ENCODE measurements at regions not wholly inside any gene's neighbourhood (a gene's known extent, or its start where the extent isn't known, plus 50 kb on each side); places are given as distances from the start of the nearest gene placed in this dataset.
A peak's percentile ranks its signal among the peaks of the same experiment; 100 is the strongest.

DNA sequence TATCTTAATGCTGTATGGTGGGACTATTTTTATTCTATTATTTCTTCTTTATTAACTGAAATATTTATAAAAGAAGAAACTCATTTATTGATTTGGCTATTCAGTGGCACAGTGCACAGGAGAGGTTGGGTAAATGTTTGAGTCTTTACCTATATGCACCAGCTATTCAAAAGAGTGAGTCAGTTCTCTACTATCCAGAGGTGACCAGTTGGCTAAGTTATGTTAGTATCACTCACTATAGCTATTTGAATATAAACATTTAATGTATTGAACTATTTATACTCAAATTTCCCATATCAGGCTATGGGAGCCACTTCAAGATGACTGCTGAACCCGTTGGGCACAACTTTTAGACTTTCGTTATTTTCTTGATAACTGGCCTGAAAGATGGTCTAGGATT, 106.1 kb upstream of the VEGFC start:
- Mint-ChIP-seq H3K27ac (0 out of 2 replicates have a peak overlapping the region, but pooled peaks have one; percentile 36), H3K27me3 (ENCODE audit: insufficient read depth) (no peaks in the 10 kb centered on the region), H3K9me3 (no peaks in the 10 kb centered on the region), H3K4me3 (no peak overlapping the region), H3K4me1 (ENCODE audit: low read depth) (peaks cover 78% of the 10 kb centered on the region), H3K36me3 (ENCODE audit: low read depth) (peaks cover 12% of the 10 kb centered on the region; the same call in 1 of the 2 replicates)
- TF ChIP-seq, protein P1, sequence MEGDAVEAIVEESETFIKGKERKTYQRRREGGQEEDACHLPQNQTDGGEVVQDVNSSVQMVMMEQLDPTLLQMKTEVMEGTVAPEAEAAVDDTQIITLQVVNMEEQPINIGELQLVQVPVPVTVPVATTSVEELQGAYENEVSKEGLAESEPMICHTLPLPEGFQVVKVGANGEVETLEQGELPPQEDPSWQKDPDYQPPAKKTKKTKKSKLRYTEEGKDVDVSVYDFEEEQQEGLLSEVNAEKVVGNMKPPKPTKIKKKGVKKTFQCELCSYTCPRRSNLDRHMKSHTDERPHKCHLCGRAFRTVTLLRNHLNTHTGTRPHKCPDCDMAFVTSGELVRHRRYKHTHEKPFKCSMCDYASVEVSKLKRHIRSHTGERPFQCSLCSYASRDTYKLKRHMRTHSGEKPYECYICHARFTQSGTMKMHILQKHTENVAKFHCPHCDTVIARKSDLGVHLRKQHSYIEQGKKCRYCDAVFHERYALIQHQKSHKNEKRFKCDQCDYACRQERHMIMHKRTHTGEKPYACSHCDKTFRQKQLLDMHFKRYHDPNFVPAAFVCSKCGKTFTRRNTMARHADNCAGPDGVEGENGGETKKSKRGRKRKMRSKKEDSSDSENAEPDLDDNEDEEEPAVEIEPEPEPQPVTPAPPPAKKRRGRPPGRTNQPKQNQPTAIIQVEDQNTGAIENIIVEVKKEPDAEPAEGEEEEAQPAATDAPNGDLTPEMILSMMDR (IDR thresholded peaks at IDR 0.05) = no peak
- no peak for DNase-seq

DNA sequence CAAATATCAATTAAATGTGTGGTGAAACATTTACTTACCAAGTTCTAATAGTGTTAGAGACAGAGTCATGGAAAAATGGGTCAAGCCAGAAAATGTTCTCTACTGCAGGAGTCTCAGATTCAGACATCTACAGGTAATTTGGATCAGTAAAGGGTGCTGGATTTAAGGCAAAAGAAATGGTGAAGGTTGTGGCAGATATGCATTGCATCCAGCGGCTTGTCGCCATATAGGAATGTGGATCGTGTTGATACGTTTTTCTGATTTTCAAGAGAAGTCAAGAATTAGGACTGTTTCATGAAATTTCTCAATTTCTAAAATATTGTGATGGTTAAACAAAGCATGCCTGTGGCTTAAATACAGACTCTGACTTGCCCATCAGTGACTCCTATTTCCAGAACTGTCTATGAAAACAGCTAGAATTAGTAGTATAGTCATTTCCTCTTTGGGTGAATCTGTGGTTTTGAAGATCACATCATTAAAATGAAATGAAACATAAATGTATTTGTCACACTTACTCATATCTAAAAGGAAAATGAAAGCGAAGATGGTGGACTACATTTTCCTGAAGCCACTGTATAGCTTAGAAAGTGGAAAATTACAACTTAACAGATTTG, 110.1 kb upstream of the VEGFC start:
- Mint-ChIP-seq H3K27ac (peak overlapping the region; percentile 70), H3K36me3 (ENCODE audit: low read depth) (peaks cover 19% of the 10 kb centered on the region), H3K27me3 (ENCODE audit: insufficient read depth) (no peaks in the 10 kb centered on the region), H3K4me1 (ENCODE audit: low read depth) (peaks cover 72% of the 10 kb centered on the region), H3K4me3 (peak overlapping the region; percentile 68), H3K9me3 (no peaks in the 10 kb centered on the region)
- peak; percentile 96 for DNase-seq
- TF ChIP-seq, protein P1 (IDR thresholded peaks at IDR 0.05) = no peak

DNA sequence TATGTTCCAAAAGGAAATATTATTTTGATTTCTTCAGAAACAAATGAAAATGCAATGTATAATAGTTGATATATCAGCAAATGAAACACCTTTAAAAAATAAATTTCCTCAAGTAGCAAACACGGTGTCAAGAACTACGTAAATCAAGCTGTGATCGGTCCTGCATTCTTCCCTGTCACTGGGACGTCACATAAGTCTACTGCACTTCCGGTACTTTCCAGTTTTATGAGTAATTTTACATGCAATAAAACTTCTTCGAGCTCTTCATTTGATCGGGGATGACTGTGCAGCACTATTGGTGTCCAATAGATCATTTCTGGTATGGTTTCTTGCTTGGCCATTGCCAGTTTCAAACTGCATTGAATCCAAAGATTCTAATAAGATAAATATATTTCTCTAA, 114.0 kb upstream of the VEGFC start:
- no peak overlapping the region for H3K27ac Mint-ChIP-seq
- H3K4me3 Mint-ChIP-seq = no peak overlapping the region
- peaks cover 25% of the 10 kb centered on the region for H3K36me3 Mint-ChIP-seq (ENCODE audit: low read depth)
- peaks cover 3% of the 10 kb centered on the region; the same call in 1 of the 2 replicates for H3K9me3 Mint-ChIP-seq
- DNase-seq = no peak
- TF ChIP-seq, protein P1 (IDR thresholded peaks at IDR 0.05) = no peak
- peaks cover 43% of the 10 kb centered on the region for H3K4me1 Mint-ChIP-seq (ENCODE audit: low read depth)
- H3K27me3 Mint-ChIP-seq (ENCODE audit: insufficient read depth) = peaks cover 3% of the 10 kb centered on the region; the same call in 1 of the 2 replicates

DNA sequence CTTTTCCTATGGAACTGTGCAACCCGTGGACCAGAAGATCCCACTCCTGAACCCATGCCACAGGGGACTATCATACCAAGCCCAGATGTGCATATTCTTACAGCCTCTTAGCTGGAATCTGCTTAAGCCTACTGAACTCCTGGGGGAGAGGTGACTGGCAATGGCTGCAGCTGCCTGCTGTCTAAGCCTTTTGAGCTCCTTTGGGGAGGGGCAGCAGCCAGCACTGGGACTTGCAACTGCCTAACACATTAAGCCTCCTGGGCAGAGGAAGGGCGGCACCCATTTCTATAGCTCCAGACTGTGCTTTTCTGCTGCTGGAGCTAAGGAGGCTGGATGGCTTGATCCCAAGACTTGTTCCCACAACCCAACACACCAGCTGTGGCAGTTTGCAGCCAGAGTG, 117.9 kb upstream of the VEGFC start:
- no peak for DNase-seq
- Mint-ChIP-seq H3K4me1 (ENCODE audit: low read depth) (peaks cover 20% of the 10 kb centered on the region), H3K4me3 (no peak overlapping the region), H3K27ac (no peak overlapping the region), H3K27me3 (ENCODE audit: insufficient read depth) (peaks cover 3% of the 10 kb centered on the region; the same call in 1 of the 2 replicates), H3K36me3 (ENCODE audit: low read depth) (peaks cover 63% of the 10 kb centered on the region), H3K9me3 (peaks cover 31% of the 10 kb centered on the region)
- TF ChIP-seq, protein P1 (IDR thresholded peaks at IDR 0.05) = no peak

DNA sequence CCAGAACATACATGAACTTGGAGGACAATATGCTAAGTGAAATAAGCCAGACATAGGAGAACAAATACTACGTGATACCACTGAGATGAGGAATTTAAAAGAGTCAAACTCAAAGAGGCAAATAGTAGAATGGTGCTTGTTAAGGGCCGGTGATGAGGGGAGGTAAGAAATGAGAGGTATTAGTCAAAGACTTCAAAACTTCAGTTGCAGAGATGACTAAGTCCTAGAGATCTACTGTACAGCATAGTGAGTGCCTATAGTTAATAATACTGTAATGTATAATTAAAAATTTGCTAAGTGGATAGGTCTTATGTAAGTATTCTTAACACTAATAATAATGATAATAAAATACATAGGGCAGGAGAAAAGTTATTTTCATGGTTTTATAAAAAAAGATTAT, 126.9 kb upstream of the VEGFC start:
- Mint-ChIP-seq H3K36me3 (ENCODE audit: low read depth) (peaks cover 41% of the 10 kb centered on the region), H3K27me3 (ENCODE audit: insufficient read depth) (no peaks in the 10 kb centered on the region), H3K9me3 (peaks cover 36% of the 10 kb centered on the region), H3K4me1 (ENCODE audit: low read depth) (peaks cover 50% of the 10 kb centered on the region), H3K4me3 (no peak overlapping the region), H3K27ac (no peak overlapping the region)
- DNase-seq = no peak
- TF ChIP-seq, protein P1 (IDR thresholded peaks at IDR 0.05) = no peak

All from HFFc6 (cell line).